A549 (cell line): ENCODE measurements at regions not wholly inside any gene's neighbourhood (a gene's known extent, or its start where the extent isn't known, plus 50 kb on each side); places are given as distances from the start of the nearest gene placed in this dataset.

Experiments used
- ATAC-seq, 2 experiments: fragments of 200-7000 bp in 1 of 2; fragments of >200 bp in 1 of 2; cut with Nextera tagmentation in 1 of 2; cut with Tn5 transposase in 1 of 2; 3 replicates each; pipeline versions ENCODE4 v1.8.0 to v1.9.1; 2018 to 2020; ENCODE audit warnings: mild to moderate bottlenecking in 1 of 2, moderate library complexity in 1 of 2
- CTCF ChIA-PET: fragments of 300-600 bp; sonication (Branson Sonifier 250); formaldehyde crosslinking; extraction: SDS; loops from one replicate; lab custom pipeline; 2021; ENCODE audit warnings: antibody characterized with exemption, inconsistent platforms; lab: Yijun Ruan, JAX
- POLR2A ChIA-PET: fragments of 350-600 bp; formaldehyde crosslinking; extraction: SDS; loops from one replicate; lab custom pipeline; 2021; ENCODE audit warnings: antibody characterized with exemption, inconsistent platforms; lab: Yijun Ruan, JAX
- DNase-seq, 2 experiments: peaks; one replicate each; pipeline versions ENCODE4 v3.0.0 to v3.0.0-alpha.2; 2011 to 2016; ENCODE audit warnings: low read depth in 1 of 2, low spot score in 1 of 2
- FAIRE-seq: peaks from 2 replicates; lab custom pipeline; 2011; peaks lifted over from hg19 to GRCh38; lab: Jason Lieb, UNC
- H3K27ac ChIP-seq, 2 experiments: fragments of >200 bp; sonication (Bioruptor Twin); formaldehyde crosslinking; 3 replicates each; pipeline ENCODE4 v1.5.1; 2016 to 2017
- H3K4me1 ChIP-seq: fragments of >200 bp; sonication (Bioruptor Twin); formaldehyde crosslinking; 3 replicates; pipeline ENCODE4 v1.6.1; 2016
- H3K4me2 ChIP-seq: fragments of >200 bp; sonication (Bioruptor Twin); formaldehyde crosslinking; 3 replicates; pipeline ENCODE4 v1.6.1; 2016
- H3K4me3 ChIP-seq: fragments of >200 bp; sonication (Bioruptor Twin); formaldehyde crosslinking; 3 replicates; pipeline ENCODE4 v1.5.1; 2016
- H3K9me3 ChIP-seq: fragments of >200 bp; sonication (Bioruptor Twin); formaldehyde crosslinking; 3 replicates; pipeline ENCODE4 v1.6.1; 2016
- ATOH8 ChIP-seq: fragments of 250-450 bp; sonication (Bioruptor Pico); IDR thresholded peaks from 2 replicates; pipeline ENCODE4 v1.5.0; 2020; ENCODE audit warnings: low read depth, mild to moderate bottlenecking, moderate library complexity
- CBX2 ChIP-seq: fragments of 200-600 bp; sonication (generic); IDR thresholded peaks from 2 replicates; pipeline ENCODE4 v1.6.1; 2016; ENCODE audit warnings: low read depth, mild to moderate bottlenecking, borderline replicate concordance
- CBX8 ChIP-seq: fragments of 200-600 bp; sonication (generic); IDR thresholded peaks from 2 replicates; pipeline ENCODE4 v1.6.1; 2016
- CTCF ChIP-seq: fragments of >200 bp; sonication (Bioruptor Twin); formaldehyde crosslinking; IDR thresholded peaks from 3 replicates; pipeline ENCODE4 v1.5.1; 2016
- EHF ChIP-seq: fragments of 250-450 bp; sonication (Bioruptor Pico); IDR thresholded peaks from 2 replicates; pipeline ENCODE4 v1.5.0; 2020; ENCODE audit warnings: mild to moderate bottlenecking
- FOSB ChIP-seq: fragments of 250-450 bp; sonication (Bioruptor Pico); IDR thresholded peaks from 2 replicates; pipeline ENCODE4 v1.5.0; 2020; ENCODE audit warnings: mild to moderate bottlenecking, moderate library complexity
- FOXS1 ChIP-seq: fragments of 250-450 bp; sonication (Bioruptor Pico); IDR thresholded peaks from 2 replicates; pipeline ENCODE4 v1.5.0; 2020; ENCODE audit warnings: mild to moderate bottlenecking, moderate library complexity
- GATA3 ChIP-seq: IDR thresholded peaks from 2 replicates; pipeline ENCODE4 v1.6.1; 2012; ENCODE audit warnings: borderline replicate concordance
- HDAC2 ChIP-seq: fragments of 200-600 bp; sonication (generic); IDR thresholded peaks from 2 replicates; pipeline ENCODE4 v1.6.1; 2016
- HOXB13 ChIP-seq: fragments of 250-450 bp; sonication (Bioruptor Pico); IDR thresholded peaks from 2 replicates; pipeline ENCODE4 v1.5.0; 2020; ENCODE audit warnings: low read depth, mild to moderate bottlenecking, moderate library complexity
- HOXB5 ChIP-seq: fragments of 250-450 bp; sonication (Bioruptor Pico); IDR thresholded peaks from 2 replicates; pipeline ENCODE4 v1.5.0; 2020; ENCODE audit warnings: mild to moderate bottlenecking, moderate library complexity
- JUN ChIP-seq, 2 experiments: fragments of >200 bp; sonication (Bioruptor Twin); formaldehyde crosslinking; IDR thresholded peaks; 2 replicates in 1 of 2; 3 replicates in 1 of 2; pipeline ENCODE4 v1.6.1; 2016 to 2017
- JUNB ChIP-seq: fragments of >200 bp; sonication (Bioruptor Twin); formaldehyde crosslinking; IDR thresholded peaks from 2 replicates; pipeline ENCODE4 v1.6.1; 2016
- KDM1A ChIP-seq: fragments of 200-600 bp; sonication (generic); IDR thresholded peaks from 2 replicates; pipeline ENCODE4 v1.6.1; 2016; ENCODE audit warnings: low read depth, mild to moderate bottlenecking
- KDM5A ChIP-seq: fragments of 200-600 bp; sonication (generic); IDR thresholded peaks from 2 replicates; pipeline ENCODE4 v1.6.1; 2016; ENCODE audit warnings: antibody characterized with exemption, mild to moderate bottlenecking
- MAFK ChIP-seq: fragments of 450-650 bp; IDR thresholded peaks from 2 replicates; pipeline ENCODE4 v1.6.1; 2014; ENCODE audit not compliant: partially characterized antibody
- MAX ChIP-seq: IDR thresholded peaks from 2 replicates; pipeline ENCODE4 v1.6.1; 2012
- PBX3 ChIP-seq: IDR thresholded peaks from 2 replicates; pipeline ENCODE4 v1.6.1; 2012
- POLR2AphosphoS2 ChIP-seq: conservative IDR thresholded peaks from 2 replicates; pipeline ENCODE4 v1.6.1; 2012; ENCODE audit warnings: low read length, improper control_type of control experiment, inconsistent platforms
- RCOR1 ChIP-seq: fragments of 150-350 bp; IDR thresholded peaks from 2 replicates; pipeline ENCODE4 v1.6.1; 2014; ENCODE audit warnings: antibody characterized with exemption, low read length, low read depth
- RFX5 ChIP-seq: fragments of 450-650 bp; IDR thresholded peaks from 2 replicates; pipeline ENCODE4 v1.7.1; 2014; ENCODE audit warnings: antibody characterized with exemption, mild to moderate bottlenecking, moderate library complexity
- SMC3 ChIP-seq: fragments of >200 bp; sonication (Bioruptor Twin); formaldehyde crosslinking; IDR thresholded peaks from 3 replicates; pipeline ENCODE4 v1.6.1; 2018; ENCODE audit warnings: inconsistent platforms
- TFCP2L1 ChIP-seq: fragments of 250-450 bp; sonication (Bioruptor Pico); IDR thresholded peaks from 2 replicates; pipeline ENCODE4 v1.5.0; 2021; ENCODE audit warnings: mild to moderate bottlenecking
- TP53 ChIP-seq: fragments of 250-450 bp; sonication (Bioruptor Pico); IDR thresholded peaks from 2 replicates; pipeline ENCODE4 v1.5.0; 2021; ENCODE audit warnings: mild to moderate bottlenecking, moderate library complexity
- USF2 ChIP-seq: fragments of 450-650 bp; IDR thresholded peaks from 2 replicates; pipeline ENCODE4 v1.6.1; 2014; ENCODE audit warnings: antibody characterized with exemption
- ZC3H11A ChIP-seq: fragments of 450-650 bp; IDR thresholded peaks from 2 replicates; pipeline ENCODE4 v1.6.1; 2014; ENCODE audit warnings: antibody characterized with exemption, mild to moderate bottlenecking
- ZSCAN20 ChIP-seq: fragments of 250-450 bp; sonication (Bioruptor Pico); IDR thresholded peaks from 2 replicates; pipeline ENCODE4 v1.8.0; 2022; ENCODE audit warnings: mild to moderate bottlenecking, moderate library complexity
- WGBS: methylation state at CpG from one replicate; pipeline ENCODE4 v1.1.6; 2017; ENCODE audit errors: missing lambda C conversion rate; 5-methylcytosine and 5-hydroxymethylcytosine counted together

GRCh38 chr4:15343000-15343399 is 84.8 kb upstream of the C1QTNF7 start:
- ATAC-seq: no peak
- ChIA-PET POLR2A (no interaction called here), CTCF (interaction anchor here (0.5 to 1.4 kb wide), 3 partner anchors 18 to 166 kb away, joined by 3 read pairs; no protein-coding TSS in a partner anchor)
- Histone ChIP-seq H3K9me3 (no peaks in the 10 kb centered on the region), H3K4me1 (no peaks in the 10 kb centered on the region), H3K4me3 (no peak overlapping the region), H3K27ac (no peak overlapping the region), H3K4me2 (no peak overlapping the region)
- TF ChIP-seq JUN (IDR thresholded peaks at IDR 0.05) (no peak), CTCF (no peak), EHF (CRISPR knock-in tag) (no peak), HDAC2 (no peak), RCOR1 (no peak), ZC3H11A (no peak), FOSB (no peak), ZSCAN20 (CRISPR knock-in tag) (no peak), CBX2 (no peak), MAFK (no peak)
- no peak for DNase-seq
- 56% methylated on average over 4 of the region's 4 CpGs for WGBS
- FAIRE-seq: no peak

GRCh38 chr4:15343581-15343980 is 84.3 kb upstream of the C1QTNF7 start:
- no peak for DNase-seq
- Histone ChIP-seq H3K9me3 (no peaks in the 10 kb centered on the region), H3K4me3 (no peak overlapping the region), H3K4me2 (no peak overlapping the region), H3K27ac (no peak overlapping the region), H3K4me1 (no peaks in the 10 kb centered on the region)
- WGBS: 39% methylated on average over 2 of the region's 2 CpGs
- ChIA-PET CTCF (interaction anchor here (1.4 kb wide), 1 partner anchor 53 kb away, joined by 3 read pairs; no protein-coding TSS in a partner anchor), POLR2A (no interaction called here)
- TF ChIP-seq CTCF (no peak), PBX3 (no peak), GATA3 (no peak), CBX8 (no peak), FOSB (no peak), JUNB (no peak), HOXB5 (CRISPR knock-in tag) (no peak), USF2 (no peak), KDM5A (no peak), MAX (no peak)
- no peak for FAIRE-seq
- ATAC-seq: no peak

GRCh38 chr4:15344041-15344440 is 83.8 kb upstream of the C1QTNF7 start:
- WGBS: 0% methylated on average over 2 of the region's 2 CpGs
- ChIA-PET POLR2A (no interaction called here), CTCF (no interaction called here)
- H3K9me3 ChIP-seq: no peaks in the 10 kb centered on the region
- no peaks in the 10 kb centered on the region for H3K4me1 ChIP-seq
- no peak overlapping the region for H3K4me2 ChIP-seq
- no peak overlapping the region for H3K4me3 ChIP-seq
- no peak overlapping the region for H3K27ac ChIP-seq
- no peak for ATAC-seq
- FAIRE-seq: no peak
- no peak for DNase-seq
- TF ChIP-seq HOXB13 (CRISPR knock-in tag) (no peak), ZC3H11A (no peak), FOXS1 (CRISPR knock-in tag) (no peak), HOXB5 (CRISPR knock-in tag) (no peak), POLR2AphosphoS2 (no peak), ATOH8 (CRISPR knock-in tag) (no peak), SMC3 (no peak), CTCF (no peak), EHF (CRISPR knock-in tag) (no peak), CBX2 (no peak), KDM5A (no peak), TP53 (no peak), TFCP2L1 (CRISPR knock-in tag) (no peak), RFX5 (no peak), KDM1A (no peak)
